Esophagus squamous epithelium (tissue), 5 donors: ENCODE measurements at regions not wholly inside any gene's neighbourhood (a gene's known extent, or its start where the extent isn't known, plus 50 kb on each side); places are given as distances from the start of the nearest gene placed in this dataset.

Experiments
- DNase-seq: peaks from one replicate; lab custom pipeline; 2025; lab: John Stamatoyannopoulos, UW
- H3K27ac ChIP-seq, 4 donors: fragments of 200-600 bp; sonication (generic); one replicate each; pipeline ENCODE4 v1.5.1; 2016 to 2019; ENCODE audit warnings: mild to moderate bottlenecking in 1 of 4
- H3K27me3 ChIP-seq, 4 donors: fragments of 200-600 bp; sonication (generic); 1 replicate in 3 of 4; 2 replicates in 1 of 4; pipeline versions ENCODE4 v1.5.1 to v1.6.0; 2017 to 2021; ENCODE audit warnings: antibody characterized with exemption in 1 of 4
- H3K36me3 ChIP-seq, 3 donors: fragments of 200-600 bp; sonication (generic); one replicate each; pipeline ENCODE4 v1.5.1; 2016 to 2019
- H3K4me1 ChIP-seq, 3 donors: fragments of 200-600 bp; sonication (generic); one replicate each; pipeline ENCODE4 v1.5.1; 2017 to 2019
- H3K4me3 ChIP-seq, 4 donors: fragments of 200-600 bp; sonication (generic); 1 replicate in 3 of 4; 2 replicates in 1 of 4; pipeline ENCODE4 v1.5.1; 2016 to 2019; ENCODE audit warnings: mild to moderate bottlenecking in 2 of 4, moderate library complexity in 1 of 4
- H3K9me3 ChIP-seq, 3 donors: fragments of 200-600 bp; sonication (generic); one replicate each; pipeline ENCODE4 v1.5.1; 2016 to 2019
- CTCF ChIP-seq, 6 experiments: fragments of 450-650 bp in 4 of 6; fragments of 200-600 bp in 2 of 6; sonication (generic) in 2 of 6; IDR thresholded peaks; one replicate each; pipeline ENCODE4 v1.5.1; 2016 to 2019; ENCODE audit warnings: antibody characterized with exemption in 6 of 6, mild to moderate bottlenecking in 4 of 6, moderate library complexity in 4 of 6
- POLR2A ChIP-seq, 4 donors: fragments of 450-650 bp; IDR thresholded peaks; one replicate each; pipeline ENCODE4 v1.6.1; 2017; ENCODE audit warnings: antibody characterized with exemption in 4 of 4, mild to moderate bottlenecking in 4 of 4, moderate library complexity in 3 of 4
- WGBS, 2 donors: methylation state at CpG; one replicate each; pipeline ENCODE4 v1.1.5; 2018; 5-methylcytosine and 5-hydroxymethylcytosine counted together
- intact Hi-C: fragments of 100-400 bp; cut with DNase I; formaldehyde crosslinking; loops from one replicate; pipeline ENCODE4 v1.15.0; 2022
- donor health status: DM: yes; HTN: yes; CAD: no.

- intact Hi-C loops: no loop called here
- Histone ChIP-seq H3K9me3 (peaks cover 0 to 8% (median 0%) of the 10 kb centered on the region in 3 donors), H3K27ac (no peak overlapping the region), H3K4me3 (no peak overlapping the region), H3K36me3 (no peaks in the 10 kb centered on the region), H3K4me1 (peaks cover 0 to 7% (median 0%) of the 10 kb centered on the region in 3 donors), H3K27me3 (peaks cover 0 to 5% (median 0%) of the 10 kb centered on the region in 4 donors)
- no peak for DNase-seq
- 79 to 90% methylated on average over 5 to 10 of the region's 10 CpGs for WGBS, 2 donors
- TF ChIP-seq CTCF (IDR thresholded peaks at IDR 0.05): no peak
- no peak for TF ChIP-seq POLR2A (IDR thresholded peaks at IDR 0.05)
Measured at GRCh38 chr2:129378186-129378585, 601.3 kb upstream of the RAB6C start.

GRCh38 chr2:129379411-129379810 is 600.1 kb upstream of the RAB6C start:
- H3K4me3 ChIP-seq: no peak overlapping the region
- TF ChIP-seq CTCF (IDR thresholded peaks at IDR 0.05) (no peak), POLR2A (IDR thresholded peaks at IDR 0.05) (no peak)
- peaks cover 0 to 7% (median 0%) of the 10 kb centered on the region in 3 donors for H3K4me1 ChIP-seq
- H3K9me3 ChIP-seq: peaks cover 0 to 8% (median 0%) of the 10 kb centered on the region in 3 donors
- H3K27ac ChIP-seq: no peak overlapping the region
- peaks cover 0 to 5% (median 0%) of the 10 kb centered on the region in 4 donors for H3K27me3 ChIP-seq
- 62 to 90% methylated on average over 2 of the region's 3 CpGs for WGBS, 2 donors
- H3K36me3 ChIP-seq: no peaks in the 10 kb centered on the region
- DNase-seq: no peak
- intact Hi-C loops: no loop called here

- no peak for TF ChIP-seq POLR2A (IDR thresholded peaks at IDR 0.05)
- no peak for TF ChIP-seq CTCF (IDR thresholded peaks at IDR 0.05)
- intact Hi-C loops: no loop called here
- Histone ChIP-seq H3K4me1 (peaks cover 0 to under 1% (median 0%) of the 10 kb centered on the region in 3 donors), H3K9me3 (peaks cover 0 to 8% (median 0%) of the 10 kb centered on the region in 3 donors), H3K27me3 (no peaks in the 10 kb centered on the region), H3K36me3 (no peaks in the 10 kb centered on the region), H3K4me3 (no peak overlapping the region), H3K27ac (no peak overlapping the region)
- no peak for DNase-seq
Measured at GRCh38 chr2:129381789-129382188, 597.7 kb upstream of the RAB6C start.

- 78 to 86% methylated on average over 2 of the region's 2 CpGs for WGBS, 2 donors
- Histone ChIP-seq H3K9me3 (no peaks in the 10 kb centered on the region), H3K4me1 (no peaks in the 10 kb centered on the region), H3K36me3 (no peaks in the 10 kb centered on the region), H3K4me3 (no peak overlapping the region), H3K27me3 (no peaks in the 10 kb centered on the region), H3K27ac (no peak overlapping the region)
- TF ChIP-seq POLR2A (IDR thresholded peaks at IDR 0.05): no peak
- TF ChIP-seq CTCF (IDR thresholded peaks at IDR 0.05): no peak
- DNase-seq: no peak
- intact Hi-C loops: no loop called here
Measured at GRCh38 chr2:129388870-129389269, 590.6 kb upstream of the RAB6C start.

- intact Hi-C loops: no loop called here
- Histone ChIP-seq H3K27me3 (no peaks in the 10 kb centered on the region), H3K36me3 (no peaks in the 10 kb centered on the region), H3K4me1 (peaks cover 0 to 4% (median 0%) of the 10 kb centered on the region in 3 donors), H3K27ac (no peak overlapping the region), H3K4me3 (no peak overlapping the region), H3K9me3 (no peaks in the 10 kb centered on the region)
- WGBS, 2 donors: 69 to 84% methylated on average over 2 of the region's 2 CpGs
- DNase-seq: no peak
- peak in 1 of 6 experiments; percentile 1 for TF ChIP-seq CTCF (IDR thresholded peaks at IDR 0.05)
- TF ChIP-seq POLR2A (IDR thresholded peaks at IDR 0.05): no peak
Measured at GRCh38 chr2:129393816-129394215, 585.6 kb upstream of the RAB6C start.
